ENCODE measurements at regions not wholly inside any gene's neighbourhood (a gene's known extent, or its start where the extent isn't known, plus 50 kb on each side); places are given as distances from the start of the nearest gene placed in this dataset.

- ChIA-PET POLR2A (interaction anchor here (1.3 kb wide), 1 partner anchor 10 kb away, joined by 3 read pairs; no protein-coding TSS in a partner anchor), CTCF (interaction anchor here (1.1 kb wide), 1 partner anchor 25 kb away, joined by 3 read pairs; the partner anchor contains the start of gene KANK1)
- TF ChIP-seq PBX3 (IDR thresholded peaks at IDR 0.05) (no peak), HOXB13 (CRISPR knock-in tag; IDR thresholded peaks at IDR 0.05; ENCODE audit: low read depth) (no peak), RARB (CRISPR knock-in tag; IDR thresholded peaks at IDR 0.05) (no peak), RCOR1 (IDR thresholded peaks at IDR 0.05; ENCODE audit: low read depth, low read length) (no peak), ATOH8 (CRISPR knock-in tag; IDR thresholded peaks at IDR 0.05; ENCODE audit: low read depth) (no peak), NFE2L2 (conservative IDR thresholded peaks at IDR 0.05; ENCODE audit: low read length) (no peak), SREBF2 (IDR thresholded peaks at IDR 0.05) (no peak), ELK1 (IDR thresholded peaks at IDR 0.05; ENCODE audit: low read depth, low read length) (no peak), TFCP2L1 (CRISPR knock-in tag; IDR thresholded peaks at IDR 0.05) (no peak), HES2 (IDR thresholded peaks at IDR 0.05) (no peak), JUN (IDR thresholded peaks at IDR 0.05) (no peak), REST (IDR thresholded peaks at IDR 0.05) (no peak), HMGXB4 (CRISPR knock-in tag; IDR thresholded peaks at IDR 0.05; ENCODE audit: borderline replicate concordance) (no peak), HOXB5 (CRISPR knock-in tag; IDR thresholded peaks at IDR 0.05) (no peak), TP53 (CRISPR knock-in tag; IDR thresholded peaks at IDR 0.05) (no peak), FOSB (CRISPR knock-in tag; IDR thresholded peaks at IDR 0.05) (no peak)
- DNase-seq (ENCODE audit: low read depth in 1 of 2, low spot score in 1 of 2): no peak
- H3K9me3 ChIP-seq: no peaks in the 10 kb centered on the region
- WGBS (ENCODE audit: missing lambda C conversion rate): 95% methylated on average over 4 of the region's 4 CpGs
- H3K4me3 ChIP-seq: no peak overlapping the region
- ATAC-seq: no peak
- H3K4me2 ChIP-seq: no peak overlapping the region
- FAIRE-seq: peak; percentile 76
- peaks cover 45% of the 10 kb centered on the region for H3K4me1 ChIP-seq
- H3K27ac ChIP-seq: no peak overlapping the region
Observed at GRCh38 chr9:529731-530130, 311.8 kb upstream of the DMRT1 start.

GRCh38 chr9:530681-531080 lies 310.8 kb upstream of the DMRT1 start:
- H3K27ac ChIP-seq: peak overlapping the region; percentile 47 to 78
- CTCF ChIA-PET: interaction anchor here (0.7 to 1.1 kb wide), 2 partner anchors 22 to 26 kb away, joined by 3 read pairs; partner anchors contain the start of gene KANK1
- DNase-seq (ENCODE audit: low read depth in 1 of 2, low spot score in 1 of 2): peak in 1 of 2 experiments; percentile 32
- peak overlapping the region; percentile 37; the same call in 2 of the 3 replicates for H3K4me2 ChIP-seq
- peak; percentile 56 to 71; a peak in 3 of 6 replicates for ATAC-seq
- H3K4me1 ChIP-seq: peaks cover 46% of the 10 kb centered on the region
- POLR2A ChIA-PET: interaction anchor here (0.6 to 1.3 kb wide), 2 partner anchors 11 to 255 kb away, joined by 3 read pairs; no protein-coding TSS in a partner anchor
- 31% methylated on average over 3 of the region's 3 CpGs for WGBS (ENCODE audit: missing lambda C conversion rate)
- H3K9me3 ChIP-seq: no peaks in the 10 kb centered on the region
- FAIRE-seq: no peak
- no peak overlapping the region for H3K4me3 ChIP-seq
- TF ChIP-seq RAD21 (conservative IDR thresholded peaks at IDR 0.05 in 1 of 2, IDR thresholded peaks at IDR 0.05 in 1 of 2): peak; percentile 18 to 29; a peak in 1 of 5 replicates
- TF ChIP-seq CBX8 (IDR thresholded peaks at IDR 0.05): no peak
- TF ChIP-seq MAFK (IDR thresholded peaks at IDR 0.05; ENCODE audit: partially characterized antibody): no peak
- no peak for TF ChIP-seq SREBF2 (IDR thresholded peaks at IDR 0.05)
- 0 out of 4 replicates have a peak, but pooled peaks of 1 of the 2 experiments have one; percentile 39 for TF ChIP-seq CEBPB (IDR thresholded peaks at IDR 0.05)
- TF ChIP-seq ESRRA (IDR thresholded peaks at IDR 0.05; ENCODE audit: borderline replicate concordance, low read length): no peak
- TF ChIP-seq RNF2 (IDR thresholded peaks at IDR 0.05; ENCODE audit: borderline replicate concordance, low read depth): no peak
- TF ChIP-seq POLR2AphosphoS2 (conservative IDR thresholded peaks at IDR 0.05; ENCODE audit: low read length): no peak
- TF ChIP-seq KDM1A (IDR thresholded peaks at IDR 0.05; ENCODE audit: low read depth): no peak
- TF ChIP-seq JUNB (IDR thresholded peaks at IDR 0.05): no peak
- TF ChIP-seq TFCP2L1 (CRISPR knock-in tag; IDR thresholded peaks at IDR 0.05): no peak
- no peak for TF ChIP-seq ZNF302 (CRISPR knock-in tag; IDR thresholded peaks at IDR 0.05)
- no peak for TF ChIP-seq BHLHE40 (IDR thresholded peaks at IDR 0.05; ENCODE audit: low read depth, low read length)
- TF ChIP-seq FOSL2 (IDR thresholded peaks at IDR 0.05): no peak
- TF ChIP-seq FOSL2 (CRISPR knock-in tag; IDR thresholded peaks at IDR 0.05): peak; percentile 32; the same call in 1 of the 2 replicates
- TF ChIP-seq EHF (CRISPR knock-in tag; IDR thresholded peaks at IDR 0.05): no peak

Data from A549 (cell line).